GM19468 (cell line): ENCODE measurements at regions not wholly inside any gene's neighbourhood (a gene's known extent, or its start where the extent isn't known, plus 50 kb on each side); places are given as distances from the start of the nearest gene placed in this dataset.
"Not testable (repeated sequence)": the region's sequence is repeated elsewhere in the genome, so short reads cannot be mapped to it uniquely, and the experiment has no call there.

Experiments
- ATAC-seq: cut with Tn5 transposase; IDR thresholded peaks from one replicate; pipeline ENCODE4 v1.9.1; 2021; ENCODE audit warnings: mild to moderate bottlenecking, moderate library complexity, moderate number of reproducible peaks; ENCODE audit not compliant: unreplicated experiment; ENCODE audit errors: extremely low read depth

- ATAC-seq = no peak
Observed at GRCh38 chr3:168803536-168803935, 707.8 kb upstream of the GOLIM4 start.

GRCh38 chr3:168802766-168803165, 707.0 kb upstream of the GOLIM4 start:
- no peak for ATAC-seq

GRCh38 chr3:168801794-168802193, 706.1 kb upstream of the GOLIM4 start:
- no peak for ATAC-seq

- no peak for ATAC-seq
Observed at GRCh38 chr3:168796339-168796738, 700.6 kb upstream of the GOLIM4 start.

GRCh38 chr3:168794427-168794826, 698.7 kb upstream of the GOLIM4 start:
- no peak for ATAC-seq

GRCh38 chr3:168782193-168782592, 686.5 kb upstream of the GOLIM4 start:
- no peak for ATAC-seq

GRCh38 chr3:168779970-168780645, 684.4 kb upstream of the GOLIM4 start:
- ATAC-seq = not testable (repeated sequence)

GRCh38 chr3:168753724-168754123, 658.0 kb upstream of the GOLIM4 start:
- no peak for ATAC-seq

GRCh38 chr3:168752339-168752738, 656.6 kb upstream of the GOLIM4 start:
- ATAC-seq = no peak

- no peak for ATAC-seq
Observed at GRCh38 chr3:168747697-168748096, 652.0 kb upstream of the GOLIM4 start.

- no peak for ATAC-seq
Observed at GRCh38 chr3:168738527-168739325, 643.0 kb upstream of the GOLIM4 start.

GRCh38 chr3:168736202-168736601, 640.5 kb upstream of the GOLIM4 start:
- ATAC-seq = no peak

GRCh38 chr3:168730073-168730472, 634.3 kb upstream of the GOLIM4 start:
- ATAC-seq = no peak

- ATAC-seq = no peak
Observed at GRCh38 chr3:168722091-168722490, 626.4 kb upstream of the GOLIM4 start.

GRCh38 chr3:168714609-168715240, 619.0 kb upstream of the GOLIM4 start:
- ATAC-seq = peak; percentile 91

GRCh38 chr3:168709073-168709472, 613.3 kb upstream of the GOLIM4 start:
- no peak for ATAC-seq

GRCh38 chr3:168707900-168708299, 612.2 kb upstream of the GOLIM4 start:
- peak; percentile 63 for ATAC-seq

GRCh38 chr3:168705412-168705811, 609.7 kb upstream of the GOLIM4 start:
- ATAC-seq = no peak

- ATAC-seq = no peak
Observed at GRCh38 chr3:168696051-168696450, 600.3 kb upstream of the GOLIM4 start.

- no peak for ATAC-seq
Observed at GRCh38 chr3:168693870-168694269, 598.1 kb upstream of the GOLIM4 start.

GRCh38 chr3:168688267-168688666, 592.5 kb upstream of the GOLIM4 start:
- ATAC-seq = no peak
